ENCODE measurements at regions not wholly inside any gene's neighbourhood (a gene's known extent, or its start where the extent isn't known, plus 50 kb on each side); places are given as distances from the start of the nearest gene placed in this dataset.

DNA sequence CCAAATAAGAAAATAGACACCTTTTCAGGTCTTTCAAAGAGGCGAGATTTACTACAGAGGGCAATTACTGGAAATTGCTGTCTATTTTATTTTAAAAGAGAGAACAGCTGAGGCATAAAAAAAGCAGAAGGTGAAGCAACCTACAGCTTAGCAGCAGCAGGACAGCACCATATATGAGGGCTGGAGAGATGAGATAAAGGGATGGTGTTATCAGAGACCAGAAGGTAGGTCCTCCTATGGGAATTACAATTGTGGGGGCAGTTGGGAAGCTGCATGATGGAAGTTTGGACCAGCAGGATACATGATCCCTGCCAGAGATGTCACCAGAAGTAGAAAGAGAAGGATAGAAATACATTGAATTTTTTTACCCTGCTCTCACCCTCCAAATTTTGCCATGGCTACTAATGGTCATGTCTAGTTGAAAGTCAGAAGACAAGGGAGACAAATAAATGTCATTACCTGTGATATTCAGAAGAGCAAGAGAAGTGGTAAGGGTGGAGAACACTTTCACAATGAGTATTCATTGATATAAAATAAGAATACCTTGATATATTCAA is 77.2 kb upstream of the CALCR start (continued):
- TF ChIP-seq FOSB (CRISPR knock-in tag; IDR thresholded peaks at IDR 0.05), result no peak

DNA sequence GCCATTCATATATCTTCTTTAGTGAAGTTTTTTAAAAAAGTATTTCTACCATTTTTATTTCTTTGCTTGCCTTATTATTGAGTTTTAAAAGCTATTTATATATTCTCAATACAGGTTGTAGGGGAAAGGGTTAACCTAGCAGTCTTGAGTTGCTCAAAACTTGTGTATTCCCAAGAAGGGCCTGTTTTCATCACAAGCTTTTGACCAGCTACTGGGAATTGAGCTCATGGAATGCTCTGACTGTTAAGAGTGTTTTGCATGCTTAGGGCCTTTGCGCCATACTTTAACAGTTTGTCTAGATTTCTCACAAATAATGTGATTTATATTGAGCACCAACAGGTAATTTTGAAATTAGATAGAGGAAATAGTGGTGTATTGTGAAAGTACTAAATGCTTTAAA is 72.0 kb upstream of the CALCR start:
- TF ChIP-seq, protein P1, sequence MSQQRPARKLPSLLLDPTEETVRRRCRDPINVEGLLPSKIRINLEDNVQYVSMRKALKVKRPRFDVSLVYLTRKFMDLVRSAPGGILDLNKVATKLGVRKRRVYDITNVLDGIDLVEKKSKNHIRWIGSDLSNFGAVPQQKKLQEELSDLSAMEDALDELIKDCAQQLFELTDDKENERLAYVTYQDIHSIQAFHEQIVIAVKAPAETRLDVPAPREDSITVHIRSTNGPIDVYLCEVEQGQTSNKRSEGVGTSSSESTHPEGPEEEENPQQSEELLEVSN (IDR thresholded peaks at IDR 0.05; ENCODE audit: borderline replicate concordance, low read depth), result no peak
- no peak for TF ChIP-seq EP300 (IDR thresholded peaks at IDR 0.05)
- no peak for TF ChIP-seq ZC3H11A (IDR thresholded peaks at IDR 0.05)
- TF ChIP-seq BHLHE40 (IDR thresholded peaks at IDR 0.05; ENCODE audit: low read depth, low read length), result no peak
- no peak for TF ChIP-seq SREBF2 (IDR thresholded peaks at IDR 0.05)
- TF ChIP-seq ATOH8 (CRISPR knock-in tag; IDR thresholded peaks at IDR 0.05; ENCODE audit: low read depth), result no peak
- no peak for TF ChIP-seq MAZ (IDR thresholded peaks at IDR 0.05; ENCODE audit: borderline replicate concordance, low read depth, low read length)
- FAIRE-seq, result no peak
- WGBS (ENCODE audit: missing lambda C conversion rate), result 100% methylated on average over 1 of the region's 1 CpG

GRCh38 chr7:93636276-93636675 is 61.8 kb upstream of the CALCR start:
- H3K4me3 ChIP-seq, result no peak overlapping the region
- ChIA-PET POLR2A (no interaction called here), CTCF (interaction anchor here (2.4 kb wide), 1 partner anchor 14 kb away, joined by 7 read pairs; no protein-coding TSS in a partner anchor)
- ATAC-seq (no peak), DNase-seq (ENCODE audit: low read depth in 1 of 2, low spot score in 1 of 2) (no peak), FAIRE-seq (no peak)
- H3K27ac ChIP-seq, result no peak overlapping the region
- TF ChIP-seq ZNF302 (CRISPR knock-in tag; IDR thresholded peaks at IDR 0.05) (no peak), HOXA7 (CRISPR knock-in tag; IDR thresholded peaks at IDR 0.05) (no peak), JUNB (IDR thresholded peaks at IDR 0.05) (no peak), EHMT2 (IDR thresholded peaks at IDR 0.05; ENCODE audit: low read depth) (no peak), CBX2 (IDR thresholded peaks at IDR 0.05; ENCODE audit: borderline replicate concordance, low read depth) (no peak), RNF2 (IDR thresholded peaks at IDR 0.05; ENCODE audit: borderline replicate concordance, low read depth) (no peak), FOXS1 (CRISPR knock-in tag; IDR thresholded peaks at IDR 0.05) (no peak), MAFK (IDR thresholded peaks at IDR 0.05; ENCODE audit: partially characterized antibody) (no peak), ESRRA (IDR thresholded peaks at IDR 0.05; ENCODE audit: borderline replicate concordance, low read length) (no peak), USF2 (IDR thresholded peaks at IDR 0.05) (no peak), RAD21 (conservative IDR thresholded peaks at IDR 0.05 in 1 of 2, IDR thresholded peaks at IDR 0.05 in 1 of 2) (no peak), BCL3 (IDR thresholded peaks at IDR 0.05) (no peak), RFX5 (IDR thresholded peaks at IDR 0.05) (no peak), CBX8 (IDR thresholded peaks at IDR 0.05) (no peak), NFE2L2 (conservative IDR thresholded peaks at IDR 0.05; ENCODE audit: low read length) (no peak), ZC3H11A (IDR thresholded peaks at IDR 0.05) (no peak)
- TF ChIP-seq, protein P2, sequence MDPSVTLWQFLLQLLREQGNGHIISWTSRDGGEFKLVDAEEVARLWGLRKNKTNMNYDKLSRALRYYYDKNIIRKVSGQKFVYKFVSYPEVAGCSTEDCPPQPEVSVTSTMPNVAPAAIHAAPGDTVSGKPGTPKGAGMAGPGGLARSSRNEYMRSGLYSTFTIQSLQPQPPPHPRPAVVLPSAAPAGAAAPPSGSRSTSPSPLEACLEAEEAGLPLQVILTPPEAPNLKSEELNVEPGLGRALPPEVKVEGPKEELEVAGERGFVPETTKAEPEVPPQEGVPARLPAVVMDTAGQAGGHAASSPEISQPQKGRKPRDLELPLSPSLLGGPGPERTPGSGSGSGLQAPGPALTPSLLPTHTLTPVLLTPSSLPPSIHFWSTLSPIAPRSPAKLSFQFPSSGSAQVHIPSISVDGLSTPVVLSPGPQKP (IDR thresholded peaks at IDR 0.05; ENCODE audit: low read depth, low read length), result no peak
- TF ChIP-seq, protein P3, sequence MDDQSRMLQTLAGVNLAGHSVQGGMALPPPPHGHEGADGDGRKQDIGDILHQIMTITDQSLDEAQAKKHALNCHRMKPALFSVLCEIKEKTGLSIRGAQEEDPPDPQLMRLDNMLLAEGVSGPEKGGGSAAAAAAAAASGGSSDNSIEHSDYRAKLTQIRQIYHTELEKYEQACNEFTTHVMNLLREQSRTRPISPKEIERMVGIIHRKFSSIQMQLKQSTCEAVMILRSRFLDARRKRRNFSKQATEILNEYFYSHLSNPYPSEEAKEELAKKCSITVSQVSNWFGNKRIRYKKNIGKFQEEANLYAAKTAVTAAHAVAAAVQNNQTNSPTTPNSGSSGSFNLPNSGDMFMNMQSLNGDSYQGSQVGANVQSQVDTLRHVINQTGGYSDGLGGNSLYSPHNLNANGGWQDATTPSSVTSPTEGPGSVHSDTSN (IDR thresholded peaks at IDR 0.05), result no peak
- TF ChIP-seq, protein P4, sequence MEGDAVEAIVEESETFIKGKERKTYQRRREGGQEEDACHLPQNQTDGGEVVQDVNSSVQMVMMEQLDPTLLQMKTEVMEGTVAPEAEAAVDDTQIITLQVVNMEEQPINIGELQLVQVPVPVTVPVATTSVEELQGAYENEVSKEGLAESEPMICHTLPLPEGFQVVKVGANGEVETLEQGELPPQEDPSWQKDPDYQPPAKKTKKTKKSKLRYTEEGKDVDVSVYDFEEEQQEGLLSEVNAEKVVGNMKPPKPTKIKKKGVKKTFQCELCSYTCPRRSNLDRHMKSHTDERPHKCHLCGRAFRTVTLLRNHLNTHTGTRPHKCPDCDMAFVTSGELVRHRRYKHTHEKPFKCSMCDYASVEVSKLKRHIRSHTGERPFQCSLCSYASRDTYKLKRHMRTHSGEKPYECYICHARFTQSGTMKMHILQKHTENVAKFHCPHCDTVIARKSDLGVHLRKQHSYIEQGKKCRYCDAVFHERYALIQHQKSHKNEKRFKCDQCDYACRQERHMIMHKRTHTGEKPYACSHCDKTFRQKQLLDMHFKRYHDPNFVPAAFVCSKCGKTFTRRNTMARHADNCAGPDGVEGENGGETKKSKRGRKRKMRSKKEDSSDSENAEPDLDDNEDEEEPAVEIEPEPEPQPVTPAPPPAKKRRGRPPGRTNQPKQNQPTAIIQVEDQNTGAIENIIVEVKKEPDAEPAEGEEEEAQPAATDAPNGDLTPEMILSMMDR (IDR thresholded peaks at IDR 0.05), result no peak
- no peaks in the 10 kb centered on the region for H3K9me3 ChIP-seq
- H3K4me2 ChIP-seq, result no peak overlapping the region
- H3K4me1 ChIP-seq, result no peaks in the 10 kb centered on the region

More for the DNA sequence above, 72.0 kb upstream of the CALCR start:
- Histone ChIP-seq H3K4me3 (no peak overlapping the region), H3K9me3 (no peaks in the 10 kb centered on the region), H3K4me2 (no peak overlapping the region), H3K4me1 (no peaks in the 10 kb centered on the region), H3K27ac (no peak overlapping the region)
- DNase-seq (ENCODE audit: low read depth in 1 of 2, low spot score in 1 of 2) (no peak), ATAC-seq (no peak)
- ChIA-PET POLR2A (no interaction called here), CTCF (interaction anchor here (1.1 kb wide), 1 partner anchor 25 kb away, joined by 4 read pairs; no protein-coding TSS in a partner anchor)

All from A549 (cell line).